NOMO-1 treated with dmso at 0.1 percent for 144 hours (cell line): ENCODE measurements at regions not wholly inside any gene's neighbourhood (a gene's known extent, or its start where the extent isn't known, plus 50 kb on each side); places are given as distances from the start of the nearest gene placed in this dataset.
"Not testable (repeated sequence)": the region's sequence is repeated elsewhere in the genome, so short reads cannot be mapped to it uniquely, and the experiment has no call there.

ENCODE experiments used
- DNase-seq: peaks from one replicate; lab custom pipeline; 2025; ENCODE audit not compliant: unreplicated experiment; lab: John Stamatoyannopoulos, UW

- no peak for DNase-seq
These were observed 280.6 kb downstream of the BTBD3 start for GRCh38 chr20:12198281-12198680.

- DNase-seq: no peak
These were observed 282.0 kb downstream of the BTBD3 start for GRCh38 chr20:12199703-12200102.

- DNase-seq: no peak
These were observed 283.7 kb downstream of the BTBD3 start for GRCh38 chr20:12201289-12201991.

DNA sequence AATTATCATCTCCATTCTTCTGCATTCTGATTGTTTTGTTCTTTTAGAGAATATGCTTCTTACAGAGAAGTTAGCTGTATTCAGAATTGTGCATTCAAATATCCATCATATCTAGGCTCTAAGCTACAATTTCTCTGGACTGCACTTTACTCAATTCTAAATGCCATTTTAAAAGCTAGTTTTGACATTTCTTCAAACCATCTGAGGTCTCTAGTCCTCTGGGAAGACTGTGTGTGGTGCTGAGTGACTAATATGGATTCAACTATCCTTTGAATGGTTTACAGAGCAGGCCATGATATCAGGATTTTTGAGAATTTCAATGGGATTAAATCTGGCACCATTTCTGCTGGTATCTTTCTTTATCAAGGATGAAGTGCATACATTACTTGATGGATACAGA lies 285.7 kb downstream of the BTBD3 start:
- DNase-seq: no peak

DNA sequence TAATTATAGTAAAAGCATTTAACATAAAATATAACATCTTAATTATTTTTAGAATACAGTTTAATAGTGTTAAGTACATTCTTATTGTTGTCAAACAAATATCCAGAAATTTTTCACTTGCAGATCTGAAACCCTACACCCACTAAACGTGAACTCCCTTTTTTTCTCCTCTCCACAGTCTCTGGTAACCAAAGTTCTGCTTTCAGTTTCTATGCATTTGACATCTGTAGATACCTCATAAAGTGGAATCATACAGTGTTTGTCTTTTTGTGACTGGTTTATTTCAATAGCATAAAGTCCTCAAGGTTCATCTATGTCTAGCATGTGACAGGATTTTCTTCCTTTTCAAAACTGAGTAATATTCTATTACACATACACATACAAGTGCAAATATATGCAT lies 286.3 kb downstream of the BTBD3 start:
- DNase-seq: peak; percentile 51

DNA sequence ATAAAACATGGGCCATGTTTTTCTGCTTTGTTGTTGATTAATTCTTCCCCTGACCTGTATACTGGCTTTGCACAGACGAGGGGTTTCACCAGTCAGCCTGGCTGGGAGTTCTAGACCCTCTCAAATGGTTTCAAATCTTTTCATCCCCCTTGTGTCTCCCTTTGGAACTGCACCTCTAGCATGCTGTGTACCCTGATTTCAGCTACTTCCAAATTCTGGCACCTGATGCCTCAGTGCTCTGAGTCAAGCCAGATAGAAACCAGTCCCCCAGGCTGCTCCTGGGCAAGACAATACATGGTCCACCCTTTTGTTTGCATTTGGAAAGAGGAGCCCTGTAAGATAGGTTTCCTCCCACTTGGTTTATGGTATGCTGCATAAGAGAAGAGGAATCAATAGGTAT lies 290.2 kb downstream of the BTBD3 start:
- no peak for DNase-seq

DNA sequence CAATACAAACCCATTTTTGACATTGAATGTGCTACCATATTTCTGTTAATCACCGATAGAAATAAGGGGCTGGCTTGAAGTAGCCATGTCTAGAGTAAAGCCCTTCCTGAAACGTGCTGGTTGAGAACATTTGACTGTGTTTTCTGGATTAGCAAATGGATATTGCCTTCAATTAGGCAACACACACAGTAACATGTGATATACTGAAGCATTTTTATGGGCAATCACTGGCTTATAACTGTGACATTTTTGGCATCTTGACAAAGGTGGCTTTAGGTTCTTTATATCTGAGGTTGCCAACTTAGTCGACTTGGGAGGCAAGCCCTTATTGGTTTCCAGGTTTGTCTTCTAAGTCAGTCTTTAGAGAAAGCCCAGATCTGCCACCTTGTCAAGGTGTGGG lies 292.9 kb downstream of the BTBD3 start:
- DNase-seq: no peak

DNA sequence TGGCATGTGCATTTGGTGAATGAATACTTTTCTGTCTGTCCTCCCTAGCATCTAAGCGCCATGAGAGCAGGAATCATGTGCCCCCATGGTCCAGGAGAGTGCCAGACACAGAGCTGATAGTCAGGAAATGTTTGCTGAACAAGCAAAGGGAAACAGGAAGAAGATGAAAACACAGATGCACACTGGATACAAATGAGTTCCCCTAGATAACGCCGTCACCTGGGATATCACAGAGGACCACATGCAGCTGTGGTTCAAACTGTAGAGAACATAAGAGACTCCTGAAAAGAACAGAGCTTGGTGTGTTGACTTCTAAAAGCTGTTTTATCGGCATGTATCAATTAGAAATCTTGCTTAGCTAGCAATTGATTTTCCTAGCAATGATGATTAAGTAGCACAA lies 293.7 kb downstream of the BTBD3 start:
- no peak for DNase-seq

- DNase-seq: no peak
These were observed 299.7 kb downstream of the BTBD3 start for GRCh38 chr20:12217382-12217781.

- DNase-seq: no peak
These were observed 302.1 kb downstream of the BTBD3 start for GRCh38 chr20:12219798-12220197.

- DNase-seq: no peak
These were observed 305.4 kb downstream of the BTBD3 start for GRCh38 chr20:12223057-12223456.

DNA sequence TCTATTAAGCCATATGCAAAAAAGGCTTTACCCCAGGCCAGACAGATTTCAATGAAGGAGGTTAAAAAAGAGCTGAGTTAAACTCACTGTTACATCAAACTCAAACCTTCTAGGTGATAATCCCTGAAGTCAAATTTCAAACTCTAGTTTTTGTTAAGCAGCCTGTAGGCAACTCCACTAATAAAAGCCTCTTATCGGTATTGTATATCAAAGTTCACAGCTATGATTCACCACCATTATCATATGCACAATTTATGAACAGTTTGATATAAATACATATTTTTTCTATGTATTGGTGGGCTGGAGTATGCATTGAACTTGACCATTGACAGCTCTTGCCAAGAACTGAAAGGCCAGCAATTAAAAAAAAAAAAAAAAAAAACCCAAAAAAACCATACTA lies 308.2 kb downstream of the BTBD3 start:
- DNase-seq: no peak

DNA sequence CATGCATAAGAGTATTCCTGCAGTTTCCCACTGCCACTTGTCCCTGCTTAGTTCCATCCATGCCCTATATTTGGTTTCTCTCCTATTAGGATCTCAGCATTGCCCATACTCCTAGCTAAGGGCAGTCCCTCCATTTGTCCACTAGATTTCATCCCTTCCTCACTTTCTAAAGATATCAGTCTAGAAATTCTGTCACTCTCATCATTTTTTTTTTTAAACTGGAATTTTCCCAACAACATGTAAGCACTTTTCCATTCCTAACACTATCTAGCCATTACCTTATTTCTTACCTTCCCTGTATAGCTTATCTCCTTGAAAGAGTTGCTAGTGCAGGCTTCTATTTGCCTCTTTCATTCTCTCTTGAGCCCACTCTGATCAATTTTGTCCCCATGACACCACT lies 312.2 kb downstream of the BTBD3 start:
- no peak for DNase-seq

GRCh38 chr20:12237772-12238171 lies 320.1 kb downstream of the BTBD3 start:
- DNase-seq: no peak

GRCh38 chr20:12241065-12241464 lies 323.4 kb downstream of the BTBD3 start:
- DNase-seq: no peak

DNA sequence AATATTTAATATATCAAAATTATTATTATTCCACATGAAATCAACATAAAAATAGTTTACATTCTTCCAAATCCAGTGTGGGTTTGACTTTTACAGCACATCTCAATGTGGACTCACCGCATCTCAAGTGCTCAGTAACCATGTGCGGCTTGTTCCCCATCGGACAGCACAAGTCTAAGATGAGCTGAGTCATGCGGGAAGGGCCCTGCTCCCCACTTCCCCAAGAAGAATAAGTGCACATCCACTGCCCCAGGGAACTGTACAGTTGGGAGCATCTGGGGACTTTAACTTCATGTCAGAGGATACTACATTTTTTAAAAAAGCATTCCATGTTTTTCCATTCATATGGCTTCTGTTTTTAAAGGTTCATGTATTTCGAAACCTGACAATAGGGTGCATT lies 325.6 kb downstream of the BTBD3 start:
- DNase-seq: peak; percentile 45

DNA sequence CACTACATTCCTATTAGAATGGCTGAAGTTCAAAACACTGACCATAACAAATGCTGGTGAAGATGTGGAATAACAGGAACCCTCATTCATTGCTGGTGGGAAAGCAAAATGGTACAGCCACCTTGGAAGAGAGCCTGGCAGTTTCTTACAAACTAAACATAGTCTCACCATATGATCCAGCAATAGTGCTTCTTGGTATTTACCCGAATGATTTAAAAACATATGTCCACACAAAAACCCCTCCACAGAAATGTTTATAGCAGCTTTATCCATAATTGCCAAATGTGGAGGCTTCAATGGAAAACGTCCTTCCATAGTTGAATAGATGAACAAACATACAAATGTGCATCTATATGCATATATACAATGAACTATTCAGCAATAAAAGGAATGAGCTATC lies 330.8 kb downstream of the BTBD3 start:
- no peak for DNase-seq

DNA sequence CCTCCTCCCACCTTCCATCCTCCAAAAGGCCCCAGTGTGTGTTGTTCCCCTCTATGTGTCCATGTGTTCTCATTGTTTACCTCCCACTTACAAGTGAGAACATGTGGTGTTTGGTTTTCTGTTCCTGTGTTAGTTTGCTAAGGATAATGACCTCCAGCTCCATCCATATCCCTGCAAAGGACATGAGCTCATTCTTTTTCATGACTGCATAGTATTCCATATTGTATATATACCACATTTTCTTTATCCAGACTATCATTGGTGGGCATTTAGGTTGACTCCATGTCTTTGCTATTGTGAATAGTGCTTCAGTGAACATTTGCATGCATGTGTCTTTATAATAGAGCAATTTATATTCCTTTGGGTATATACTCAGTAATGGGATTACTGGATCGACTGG lies 333.0 kb downstream of the BTBD3 start:
- not testable (repeated sequence) for DNase-seq

DNA sequence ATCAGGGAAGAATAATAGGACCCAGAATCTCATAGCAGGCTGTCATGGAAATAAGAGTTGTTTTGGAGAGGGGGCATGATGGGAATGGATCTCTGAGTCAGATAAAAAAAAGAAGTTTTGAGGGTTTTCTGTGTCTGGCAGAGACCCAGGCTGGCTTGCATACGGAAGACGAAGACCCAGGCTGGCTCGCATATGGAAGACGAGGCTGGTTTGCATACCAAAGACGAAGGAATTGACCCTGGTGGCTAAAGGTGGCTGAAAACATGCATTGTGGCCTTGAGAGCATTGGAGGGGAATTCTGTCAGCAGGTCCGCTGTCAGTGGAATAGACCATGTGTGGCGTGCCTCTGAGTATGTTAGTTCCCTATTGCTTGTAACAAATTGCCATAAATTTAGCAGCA lies 335.1 kb downstream of the BTBD3 start:
- no peak for DNase-seq

DNA sequence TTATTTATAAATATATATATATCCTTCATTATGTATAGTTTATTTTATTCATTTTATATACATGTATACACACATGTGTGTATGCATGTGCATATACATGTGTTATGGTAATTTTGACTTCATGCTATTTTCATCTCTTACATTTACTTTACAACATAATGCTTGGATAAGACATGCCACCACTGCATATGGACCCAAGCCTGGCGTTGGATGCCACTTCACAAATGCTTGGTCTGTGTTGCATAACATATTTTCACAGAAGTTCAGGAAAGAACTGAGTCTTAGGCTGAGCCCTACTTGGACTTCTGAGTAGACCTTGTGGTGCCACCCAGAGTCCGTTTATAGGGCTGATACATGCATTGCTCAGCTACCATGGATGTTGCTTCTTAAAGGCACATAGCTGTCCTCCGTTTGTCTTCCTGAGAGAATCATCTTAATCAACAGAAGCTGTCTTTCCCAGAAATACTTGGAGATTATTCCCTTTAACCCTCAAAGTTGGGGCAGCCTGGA lies 337.8 kb downstream of the BTBD3 start:
- no peak for DNase-seq

DNA sequence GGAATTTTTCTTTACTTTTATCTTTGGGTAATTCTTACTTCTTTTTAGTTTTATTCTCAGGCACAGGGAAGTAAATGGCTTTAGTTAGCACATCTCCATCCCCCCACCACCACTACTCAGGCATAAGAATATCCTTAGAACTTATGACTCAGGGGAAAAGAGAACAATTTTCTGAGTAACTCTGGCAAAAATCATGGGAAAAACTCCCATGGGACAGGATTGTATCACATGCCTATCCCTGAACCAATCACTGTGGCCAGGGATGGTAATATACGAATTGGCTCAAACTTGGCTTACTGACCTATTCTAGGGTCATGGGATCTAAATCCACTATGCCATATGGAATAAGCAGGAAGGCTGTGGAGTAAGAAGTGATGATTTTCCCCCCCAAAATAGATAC lies 339.1 kb downstream of the BTBD3 start:
- DNase-seq: no peak

DNA sequence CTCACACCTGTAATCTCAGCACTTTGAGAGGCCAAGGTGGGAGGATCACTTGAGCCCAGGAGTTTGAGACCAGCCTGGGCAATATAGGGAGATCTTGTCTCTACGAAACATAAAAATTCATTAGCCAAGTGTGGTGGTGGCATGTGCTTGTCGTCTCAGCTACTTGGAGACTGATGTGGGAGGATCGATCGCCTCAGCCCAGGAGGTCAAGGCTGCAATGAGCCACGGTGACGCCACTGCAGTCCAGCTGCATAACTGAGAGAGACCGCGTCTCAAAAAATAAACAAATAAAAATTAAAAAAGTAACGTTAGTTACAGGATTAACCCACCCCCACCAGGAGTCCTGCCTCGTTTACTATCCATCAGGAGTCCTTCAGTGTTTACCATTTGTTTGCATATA lies 345.1 kb downstream of the BTBD3 start:
- no peak for DNase-seq

DNA sequence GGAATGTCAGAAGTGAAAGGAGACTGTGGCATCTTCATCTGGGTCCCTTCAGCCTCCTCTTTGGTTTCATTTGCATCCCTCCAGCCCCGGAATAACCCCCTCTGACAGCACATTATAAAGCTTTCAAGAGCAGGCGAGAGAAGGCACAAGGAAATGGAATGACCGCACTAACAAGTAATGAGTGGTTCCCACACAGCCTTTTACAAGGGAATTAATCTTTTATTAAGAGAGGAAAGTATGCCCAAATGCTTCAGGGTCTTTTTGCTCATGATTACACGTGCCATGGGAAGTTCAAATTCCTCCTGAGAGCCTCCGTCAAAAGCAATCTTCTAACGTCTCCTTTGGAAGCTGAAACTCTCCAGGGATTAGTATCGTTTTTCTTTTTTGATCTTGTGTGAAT lies 347.0 kb downstream of the BTBD3 start:
- no peak for DNase-seq
